GM21515 (cell line): ENCODE measurements at regions not wholly inside any gene's neighbourhood (a gene's known extent, or its start where the extent isn't known, plus 50 kb on each side); places are given as distances from the start of the nearest gene placed in this dataset.
"Not testable (repeated sequence)": the region's sequence is repeated elsewhere in the genome, so short reads cannot be mapped to it uniquely, and the experiment has no call there.

ENCODE experiments used
- ATAC-seq: cut with Tn5 transposase; IDR thresholded peaks from one replicate; pipeline ENCODE4 v1.9.1; 2021; ENCODE audit not compliant: unreplicated experiment

GRCh38 chr6:165850434-165851019 lies 187.5 kb upstream of the PDE10A start:
- peak; percentile 91 for ATAC-seq

DNA sequence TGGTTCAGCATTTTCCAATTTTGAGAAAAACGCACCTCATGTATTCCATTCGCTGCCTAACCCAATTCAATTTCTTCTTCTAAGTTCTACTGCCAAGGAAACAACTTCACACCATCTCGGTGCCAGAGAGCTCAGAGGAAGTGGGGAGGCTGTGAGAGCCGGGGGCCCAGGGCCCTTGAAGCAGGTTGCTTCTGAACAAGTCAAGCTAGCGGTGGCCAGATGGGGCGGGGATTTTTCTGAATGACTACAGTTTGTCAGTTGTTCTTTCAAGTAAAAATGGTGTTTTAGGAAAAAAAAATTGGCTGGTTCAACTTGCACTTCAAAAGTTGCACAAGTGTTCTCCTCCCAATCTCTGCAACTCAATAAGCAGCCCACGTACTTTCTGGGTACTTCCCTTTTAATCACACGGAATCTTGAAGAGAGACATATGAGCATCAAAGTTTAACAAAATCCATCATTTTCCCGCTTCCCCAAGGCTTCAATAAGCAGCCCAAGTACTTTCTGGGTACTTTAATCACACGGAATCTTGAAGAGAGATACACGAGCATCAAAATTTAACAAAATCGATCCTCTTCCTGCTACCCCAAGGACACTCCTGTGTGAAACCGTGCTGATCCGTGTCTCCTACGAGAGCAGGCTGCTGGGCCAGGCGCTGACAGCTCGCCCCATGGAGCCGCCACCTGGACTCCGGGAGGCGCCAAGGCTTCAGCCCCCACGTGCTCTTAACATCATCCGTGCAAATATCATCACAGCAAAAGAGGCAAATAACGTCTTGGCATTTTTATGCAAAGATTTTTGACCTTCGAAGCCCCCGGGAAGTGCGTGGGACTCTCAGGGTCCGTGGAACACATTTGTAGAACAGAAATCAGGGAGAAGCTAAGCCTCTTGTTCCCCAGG lies 186.7 kb upstream of the PDE10A start:
- ATAC-seq = no peak

DNA sequence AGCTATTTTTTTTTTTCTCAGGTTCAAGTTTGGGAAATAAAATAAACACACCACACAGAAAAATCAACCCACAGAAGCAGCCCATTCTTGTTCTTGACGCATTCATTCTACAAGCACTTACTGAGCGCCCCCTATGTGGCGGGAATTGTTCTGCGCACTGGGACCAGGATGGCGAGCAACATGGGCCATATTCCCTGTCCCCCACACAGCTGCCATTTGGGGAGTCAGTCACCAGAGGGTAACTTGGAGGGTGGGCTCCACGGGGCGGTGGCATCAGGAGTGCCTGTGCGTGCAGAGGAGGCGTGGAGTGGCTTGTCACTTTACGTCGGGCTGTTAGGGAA lies 185.0 kb upstream of the PDE10A start:
- no peak for ATAC-seq

DNA sequence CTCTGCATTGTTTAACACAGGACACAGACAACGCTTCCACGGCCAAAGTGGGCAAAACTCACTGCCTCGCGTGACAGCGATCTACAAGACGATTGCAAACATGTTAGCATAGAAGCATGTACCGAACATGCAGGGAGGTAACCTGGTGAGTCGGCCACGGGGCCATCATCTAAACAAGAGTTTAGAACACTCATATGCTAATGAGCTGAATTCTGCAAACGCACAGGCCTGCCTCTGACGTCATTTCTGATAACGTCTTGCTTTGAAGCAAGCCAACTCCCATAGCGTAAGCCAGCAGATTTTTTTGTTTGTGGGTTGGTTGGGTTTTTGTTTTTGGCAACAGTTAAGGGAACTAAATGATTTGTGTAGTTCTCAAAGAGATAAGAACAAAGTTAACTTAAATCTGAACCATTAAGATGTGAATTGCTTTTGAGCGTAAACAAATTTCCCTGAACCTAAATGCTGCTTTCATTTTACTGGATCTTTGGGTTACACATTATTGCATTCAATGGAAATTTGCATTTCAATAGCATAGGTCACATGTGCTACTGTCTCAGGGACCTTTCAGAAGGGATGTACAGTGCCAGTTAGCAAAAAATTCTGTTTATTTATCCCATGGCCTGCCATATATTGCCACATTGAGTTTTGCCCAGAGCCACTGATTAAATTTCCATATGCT lies 184.5 kb upstream of the PDE10A start:
- ATAC-seq = no peak

- no peak for ATAC-seq
Measured at GRCh38 chr6:165846123-165846966, 183.3 kb upstream of the PDE10A start.

GRCh38 chr6:165845493-165845892 lies 182.5 kb upstream of the PDE10A start:
- no peak for ATAC-seq

GRCh38 chr6:165844801-165845364 lies 181.8 kb upstream of the PDE10A start:
- ATAC-seq = no peak

- no peak for ATAC-seq
Measured at GRCh38 chr6:165844232-165844631, 181.2 kb upstream of the PDE10A start.

GRCh38 chr6:165843568-165844113 lies 180.6 kb upstream of the PDE10A start:
- ATAC-seq = no peak

DNA sequence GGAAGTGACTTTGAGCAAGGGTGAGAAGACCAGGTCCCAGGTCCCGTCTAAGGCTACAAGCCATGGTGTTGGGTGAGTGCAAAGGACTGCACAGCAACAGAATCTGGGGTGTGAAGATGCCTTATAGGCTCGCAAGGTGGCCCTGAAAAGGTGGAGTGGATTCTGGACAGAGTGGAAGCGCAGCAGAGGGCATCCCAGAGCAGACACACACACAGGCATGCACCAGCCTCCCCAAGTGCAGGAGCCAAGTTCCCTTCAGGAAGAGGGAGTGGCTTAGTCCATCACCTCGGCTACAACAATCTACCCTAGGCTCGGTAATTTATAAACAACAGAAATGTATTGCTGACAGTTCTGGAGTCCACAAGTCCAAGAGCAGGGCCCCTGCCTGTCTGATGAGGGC lies 180.1 kb upstream of the PDE10A start:
- no peak for ATAC-seq

- ATAC-seq = no peak
Measured at GRCh38 chr6:165842281-165842936, 179.4 kb upstream of the PDE10A start.

DNA sequence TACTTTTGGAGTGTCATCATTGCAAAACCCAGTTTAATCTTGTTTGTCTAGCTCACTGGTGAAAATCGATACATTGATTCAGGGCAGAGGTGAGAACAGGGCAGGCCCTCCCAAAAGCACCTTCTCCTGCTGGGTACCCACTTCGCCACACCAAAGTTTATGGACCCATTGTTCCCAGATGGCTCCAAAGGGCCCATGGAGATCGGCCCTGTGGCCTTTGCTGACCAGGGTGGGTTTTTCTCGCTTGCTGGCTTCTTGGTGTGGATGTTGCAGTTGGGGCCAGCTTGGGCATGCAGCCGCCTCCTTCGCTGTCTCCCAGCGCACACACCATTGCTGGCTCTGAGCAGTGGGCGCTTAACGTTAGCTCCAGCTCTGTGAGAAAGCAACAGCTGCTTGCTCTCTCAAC lies 178.1 kb upstream of the PDE10A start:
- ATAC-seq = no peak

- no peak for ATAC-seq
Measured at GRCh38 chr6:165837948-165838745, 175.1 kb upstream of the PDE10A start.

DNA sequence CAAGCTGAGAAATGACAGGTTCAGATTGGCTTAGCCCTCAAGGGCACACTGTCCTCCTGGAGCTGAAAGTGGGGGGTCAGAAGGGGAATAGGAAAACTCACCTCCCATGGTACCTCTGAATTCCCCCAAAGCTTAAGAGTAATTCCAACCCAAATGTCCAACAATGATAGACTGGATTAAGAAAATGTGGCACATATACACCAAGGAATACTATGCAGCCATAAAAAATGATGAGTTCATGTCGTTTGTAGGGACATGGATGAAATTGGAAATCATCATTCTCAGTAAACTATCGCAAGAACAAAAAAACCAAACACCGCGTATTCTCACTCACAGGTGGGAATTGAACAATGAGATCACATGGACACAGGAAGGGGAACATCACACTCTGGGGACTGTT lies 173.6 kb upstream of the PDE10A start:
- ATAC-seq = not testable (repeated sequence)

DNA sequence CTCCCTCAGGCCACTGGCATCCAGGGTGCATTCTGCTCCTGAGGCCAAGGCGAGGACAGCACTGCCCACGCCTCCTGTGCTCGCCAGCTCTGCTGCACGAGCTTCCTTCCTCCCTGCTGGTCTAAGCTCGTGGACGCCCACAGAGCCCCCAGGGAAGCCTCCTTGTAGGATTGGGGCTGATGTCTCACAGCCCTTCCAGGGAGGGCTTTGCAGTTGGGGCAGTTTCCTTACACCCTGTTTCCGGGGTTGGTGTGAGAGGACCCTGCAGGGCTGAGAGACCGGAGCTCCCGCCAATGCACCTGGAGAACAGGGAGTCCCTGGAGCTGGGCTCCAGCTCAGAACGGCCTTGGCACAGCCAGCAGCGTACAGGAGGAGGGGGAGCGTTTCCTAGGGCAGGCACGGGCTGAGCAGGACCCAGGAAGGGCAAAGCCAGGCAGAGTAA lies 172.4 kb upstream of the PDE10A start:
- ATAC-seq = no peak

DNA sequence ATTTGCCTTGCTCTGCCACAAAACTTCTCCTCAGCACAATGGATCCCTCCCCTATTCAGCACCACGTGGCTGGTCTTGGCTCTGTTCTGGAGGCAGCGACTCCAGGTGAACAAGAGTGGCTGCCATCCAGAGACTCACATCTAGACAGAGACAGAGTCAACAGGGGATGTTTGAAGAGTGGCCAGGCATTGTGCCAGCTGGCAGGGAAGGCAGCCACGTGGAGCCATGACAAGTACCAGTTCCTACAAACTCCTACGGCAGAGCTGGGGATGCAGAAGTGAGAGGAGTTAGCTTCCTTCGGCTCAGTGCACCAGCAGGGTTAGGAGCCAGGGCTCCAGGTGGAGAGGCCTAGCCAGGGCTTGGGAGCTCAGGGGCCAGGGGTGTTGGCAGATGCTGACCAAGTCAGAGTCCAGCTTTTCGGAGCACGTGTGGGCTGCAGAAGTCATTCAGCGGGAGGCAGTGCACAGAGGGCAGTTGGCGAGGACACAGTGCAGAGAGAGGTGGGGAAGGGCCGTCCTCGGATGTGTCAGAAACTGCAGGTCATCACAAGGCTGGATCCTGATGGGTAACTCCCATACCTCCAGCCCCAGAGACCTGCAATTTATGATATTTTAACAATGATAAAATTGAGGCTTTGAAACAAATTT lies 171.7 kb upstream of the PDE10A start:
- no peak for ATAC-seq

DNA sequence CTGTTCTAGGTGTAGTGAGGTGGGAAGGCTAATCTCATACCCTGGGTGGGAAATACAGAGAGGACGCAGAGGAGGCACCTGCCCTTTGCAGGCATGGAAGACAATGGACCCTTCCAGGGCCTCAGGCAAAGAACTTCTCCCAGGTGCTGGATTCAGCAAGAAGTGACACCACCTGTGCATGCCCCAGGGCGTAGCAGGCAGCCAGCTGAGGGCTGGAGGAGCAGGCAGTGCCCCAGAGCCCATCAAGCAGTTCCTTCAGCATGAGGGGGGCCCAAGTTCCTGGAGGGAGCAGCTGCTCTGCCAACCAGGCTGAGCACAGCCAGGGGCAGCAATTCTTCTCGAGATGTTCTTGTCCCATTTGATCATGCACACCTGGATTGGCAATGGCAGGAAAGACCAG lies 170.3 kb upstream of the PDE10A start:
- ATAC-seq = no peak

DNA sequence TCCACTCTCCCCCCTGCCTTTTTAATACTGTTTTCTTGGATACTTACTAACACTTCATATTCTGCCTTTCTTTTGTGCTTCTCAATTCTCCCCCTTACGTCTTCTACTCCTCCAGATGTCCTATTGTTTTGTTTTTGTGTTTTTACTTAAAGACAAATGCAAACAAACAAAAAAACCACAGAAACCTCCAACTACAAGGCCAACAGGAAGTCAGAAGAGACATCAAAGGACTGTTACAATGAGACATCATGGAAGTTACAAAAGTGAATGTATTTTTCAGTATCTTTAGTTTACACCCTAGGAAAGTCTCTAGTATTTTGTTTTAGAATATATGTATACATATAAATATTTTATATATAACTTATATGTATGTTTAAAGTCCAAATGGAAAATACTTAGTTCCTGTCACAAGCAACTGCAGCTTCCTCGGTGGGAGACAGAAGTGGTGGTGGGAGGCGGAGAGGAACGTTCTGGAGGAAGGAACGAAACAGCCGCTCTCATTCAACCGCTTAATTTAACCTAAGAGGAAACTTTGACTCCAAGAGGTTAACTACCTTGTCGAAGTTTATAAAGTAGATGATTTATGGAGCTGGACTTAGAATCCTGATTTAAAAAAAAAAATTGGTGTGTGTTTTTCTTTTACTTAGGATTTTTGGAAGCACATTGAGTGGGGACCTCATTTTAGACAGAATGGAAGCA lies 168.9 kb upstream of the PDE10A start:
- no peak for ATAC-seq
